ENCODE measurements at regions not wholly inside any gene's neighbourhood (a gene's known extent, or its start where the extent isn't known, plus 50 kb on each side); places are given as distances from the start of the nearest gene placed in this dataset.

GRCh38 chr12:132406493-132407450, 77.4 kb upstream of the GALNT9 start:
- Histone ChIP-seq H3K27ac (no peak overlapping the region), H3K36me3 (no peaks in the 10 kb centered on the region), H3K4me3 (no peak overlapping the region), H3K9me3 (no peaks in the 10 kb centered on the region), H3K4me1 (ENCODE audit: control insufficient read depth in 1 of 2, low read depth in 2 of 2) (no peaks in the 10 kb centered on the region), H3K27me3 (replicated peaks; ENCODE audit: insufficient read depth) (no peaks in the 10 kb centered on the region)
- DNase-seq (ENCODE audit: low spot score) (no peak), ATAC-seq (ENCODE audit: insufficient number of reproducible peaks, low FRiP score, low read depth) (no peak)
- no peak for TF ChIP-seq CTCF (IDR thresholded peaks at IDR 0.05)

GRCh38 chr12:132405742-132406251, 76.4 kb upstream of the GALNT9 start:
- Histone ChIP-seq H3K27ac (no peak overlapping the region), H3K9me3 (no peaks in the 10 kb centered on the region), H3K4me1 (ENCODE audit: control insufficient read depth in 1 of 2, low read depth in 2 of 2) (no peaks in the 10 kb centered on the region), H3K4me3 (no peak overlapping the region), H3K27me3 (replicated peaks; ENCODE audit: insufficient read depth) (no peaks in the 10 kb centered on the region), H3K36me3 (no peaks in the 10 kb centered on the region)
- no peak for TF ChIP-seq CTCF (IDR thresholded peaks at IDR 0.05)
- ATAC-seq (ENCODE audit: insufficient number of reproducible peaks, low FRiP score, low read depth) (no peak), DNase-seq (ENCODE audit: low spot score) (no peak)

GRCh38 chr12:132404951-132405741, 75.8 kb upstream of the GALNT9 start:
- Histone ChIP-seq H3K9me3 (no peaks in the 10 kb centered on the region), H3K27me3 (replicated peaks; ENCODE audit: insufficient read depth) (no peaks in the 10 kb centered on the region), H3K4me3 (no peak overlapping the region), H3K27ac (no peak overlapping the region), H3K4me1 (ENCODE audit: control insufficient read depth in 1 of 2, low read depth in 2 of 2) (no peaks in the 10 kb centered on the region), H3K36me3 (no peaks in the 10 kb centered on the region)
- no peak for ATAC-seq (ENCODE audit: insufficient number of reproducible peaks, low FRiP score, low read depth)
- DNase-seq (ENCODE audit: low spot score), result no peak
- TF ChIP-seq CTCF (IDR thresholded peaks at IDR 0.05), result no peak

GRCh38 chr12:132404435-132404855, 75.1 kb upstream of the GALNT9 start:
- Histone ChIP-seq H3K27ac (no peak overlapping the region), H3K4me1 (ENCODE audit: control insufficient read depth in 1 of 2, low read depth in 2 of 2) (no peaks in the 10 kb centered on the region), H3K27me3 (replicated peaks; ENCODE audit: insufficient read depth) (no peaks in the 10 kb centered on the region), H3K36me3 (no peaks in the 10 kb centered on the region), H3K9me3 (no peaks in the 10 kb centered on the region), H3K4me3 (no peak overlapping the region)
- no peak for TF ChIP-seq CTCF (IDR thresholded peaks at IDR 0.05)
- no peak for DNase-seq (ENCODE audit: low spot score)
- no peak for ATAC-seq (ENCODE audit: insufficient number of reproducible peaks, low FRiP score, low read depth)
